NT2/D1 (cell line): ENCODE measurements at regions not wholly inside any gene's neighbourhood (a gene's known extent, or its start where the extent isn't known, plus 50 kb on each side); places are given as distances from the start of the nearest gene placed in this dataset.

Experiments
- DNase-seq: peaks from one replicate; pipeline ENCODE4 v3.0.0-alpha.2; 2011; ENCODE audit warnings: low read depth, low spot score
- H3K27me3 ChIP-seq: 2 replicates; pipeline ENCODE4 v1.6.0; 2011; ENCODE audit warnings: mild to moderate bottlenecking; ENCODE audit not compliant: insufficient read length, insufficient read depth
- H3K36me3 ChIP-seq: 2 replicates; pipeline ENCODE4 v1.6.1; 2011; ENCODE audit warnings: mild to moderate bottlenecking, low read length, mixed read lengths; ENCODE audit not compliant: insufficient read depth, insufficient read length
- H3K4me1 ChIP-seq: 2 replicates; pipeline ENCODE4 v1.5.1; 2011; ENCODE audit not compliant: insufficient read depth, insufficient read length
- H3K4me3 ChIP-seq: 2 replicates; pipeline ENCODE4 v1.5.1; 2011; ENCODE audit warnings: low read depth; ENCODE audit not compliant: insufficient read length
- H3K9ac ChIP-seq: 2 replicates; pipeline ENCODE4 v1.6.0; 2011; ENCODE audit warnings: low read depth; ENCODE audit not compliant: insufficient read length
- H3K9me3 ChIP-seq: 2 replicates; pipeline ENCODE4 v1.5.1; 2011; ENCODE audit warnings: mild to moderate bottlenecking, low read length; ENCODE audit not compliant: insufficient read depth
- SUZ12 ChIP-seq: IDR thresholded peaks from 2 replicates; pipeline ENCODE4 v1.6.1; 2011; ENCODE audit not compliant: insufficient read length, insufficient read depth; ENCODE audit errors: extremely low read depth
- YY1 ChIP-seq: IDR thresholded peaks from 2 replicates; pipeline ENCODE4 v1.6.1; 2011; ENCODE audit not compliant: insufficient read length, insufficient read depth
- ZNF274 ChIP-seq: IDR thresholded peaks from 2 replicates; pipeline ENCODE4 v1.6.1; 2011; ENCODE audit warnings: mild to moderate bottlenecking, low read depth, low read length

- peaks cover 1% of the 10 kb centered on the region for H3K36me3 ChIP-seq
- H3K4me3 ChIP-seq: no peak overlapping the region
- H3K27me3 ChIP-seq: no peaks in the 10 kb centered on the region
- no peaks in the 10 kb centered on the region for H3K4me1 ChIP-seq
- no peak for TF ChIP-seq YY1
- no peak for TF ChIP-seq ZNF274
- no peak for TF ChIP-seq SUZ12
- DNase-seq: no peak
- H3K9me3 ChIP-seq: peaks cover 5% of the 10 kb centered on the region
- H3K9ac ChIP-seq: no peak overlapping the region
These were observed 90.4 kb downstream of the NUP35 start for GRCh38 chr2:183214680-183215079.

DNA sequence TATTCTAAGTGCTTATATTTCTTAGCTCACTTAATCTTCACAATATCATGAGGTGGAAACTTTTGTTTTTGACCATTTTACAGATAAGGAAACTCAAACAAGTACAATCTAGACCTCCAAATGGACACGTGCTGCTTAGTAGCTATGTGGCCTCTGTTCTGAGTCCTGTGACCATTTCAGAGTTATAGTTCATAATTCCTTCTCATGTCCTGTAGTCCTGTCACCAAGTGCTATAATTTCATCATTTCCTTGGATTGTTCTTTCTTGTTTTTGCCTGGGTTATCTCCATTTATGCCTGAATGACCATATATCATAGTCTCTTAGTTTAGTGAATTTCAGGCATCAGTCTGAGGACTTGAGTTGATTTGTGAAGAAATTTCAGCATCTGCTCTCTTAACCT, 91.7 kb downstream of the NUP35 start:
- no peak for TF ChIP-seq SUZ12
- no peak for TF ChIP-seq YY1
- no peak for TF ChIP-seq ZNF274

DNA sequence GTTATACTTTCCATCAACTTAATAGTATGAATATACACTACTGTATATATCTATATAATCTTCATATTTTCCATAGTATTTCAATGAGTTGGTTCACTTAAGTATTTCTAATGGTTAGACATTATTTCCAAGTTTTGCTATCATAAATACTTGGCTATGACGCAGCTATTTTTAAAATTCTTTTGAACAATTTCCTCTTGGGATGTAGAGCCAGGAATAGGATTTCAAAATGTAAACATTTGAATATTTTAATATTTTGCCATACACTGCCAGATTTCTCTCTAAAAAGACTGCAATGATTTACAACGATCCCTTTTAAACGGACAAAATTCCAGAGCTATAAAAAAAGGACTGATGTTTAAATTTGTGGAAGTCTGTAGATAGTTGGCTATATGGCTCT, 95.6 kb downstream of the NUP35 start:
- DNase-seq: no peak
- Histone ChIP-seq H3K4me3 (no peak overlapping the region), H3K9me3 (no peaks in the 10 kb centered on the region), H3K4me1 (no peaks in the 10 kb centered on the region), H3K9ac (no peak overlapping the region), H3K36me3 (no peaks in the 10 kb centered on the region), H3K27me3 (no peaks in the 10 kb centered on the region)
- no peak for TF ChIP-seq SUZ12
- TF ChIP-seq ZNF274: no peak
- no peak for TF ChIP-seq YY1

More for the DNA sequence above, 91.7 kb downstream of the NUP35 start:
- Histone ChIP-seq H3K36me3 (no peaks in the 10 kb centered on the region), H3K9ac (no peak overlapping the region), H3K4me3 (no peak overlapping the region), H3K4me1 (no peaks in the 10 kb centered on the region), H3K27me3 (no peaks in the 10 kb centered on the region), H3K9me3 (no peaks in the 10 kb centered on the region)
- no peak for DNase-seq

DNA sequence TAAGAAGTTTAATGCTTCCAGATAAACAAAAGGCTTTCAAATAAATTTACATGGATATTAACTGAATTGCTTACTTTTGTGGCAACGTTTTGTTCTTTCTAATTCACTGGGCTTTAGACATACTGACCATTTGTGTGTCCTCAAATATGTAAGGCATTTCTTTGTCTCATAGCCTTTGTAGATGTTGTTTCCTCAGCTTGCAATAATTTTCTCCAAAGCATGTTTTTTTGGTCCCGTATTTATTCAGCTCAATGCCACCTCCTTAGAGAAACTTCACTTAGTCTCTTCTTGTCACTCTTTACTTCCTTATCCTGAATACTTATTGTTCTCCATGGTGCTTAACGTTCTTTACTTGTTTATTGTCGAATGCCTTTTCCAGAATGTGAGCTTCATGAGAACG, 98.5 kb downstream of the NUP35 start:
- Histone ChIP-seq H3K9ac (no peak overlapping the region), H3K36me3 (peaks cover 3% of the 10 kb centered on the region)

GRCh38 chr2:183224948-183225347, 100.7 kb downstream of the NUP35 start:
- Histone ChIP-seq H3K9me3 (no peaks in the 10 kb centered on the region), H3K4me1 (no peaks in the 10 kb centered on the region), H3K9ac (no peak overlapping the region), H3K36me3 (peaks cover 3% of the 10 kb centered on the region), H3K27me3 (no peaks in the 10 kb centered on the region), H3K4me3 (no peak overlapping the region)
- TF ChIP-seq YY1 (no peak), SUZ12 (no peak)
- no peak for DNase-seq

More for the DNA sequence above, 98.5 kb downstream of the NUP35 start:
- Histone ChIP-seq H3K4me3 (no peak overlapping the region), H3K9me3 (no peaks in the 10 kb centered on the region), H3K27me3 (no peaks in the 10 kb centered on the region), H3K4me1 (no peaks in the 10 kb centered on the region)
- no peak for TF ChIP-seq YY1
- TF ChIP-seq SUZ12: no peak
- TF ChIP-seq ZNF274: no peak
- DNase-seq: no peak

GRCh38 chr2:183227176-183227575, 102.9 kb downstream of the NUP35 start:
- TF ChIP-seq SUZ12 (no peak), ZNF274 (no peak), YY1 (no peak)
- H3K4me3 ChIP-seq: no peak overlapping the region
- H3K9ac ChIP-seq: no peak overlapping the region
- H3K9me3 ChIP-seq: no peaks in the 10 kb centered on the region
- peaks cover 3% of the 10 kb centered on the region for H3K36me3 ChIP-seq
- no peaks in the 10 kb centered on the region for H3K4me1 ChIP-seq
- DNase-seq: no peak
- H3K27me3 ChIP-seq: no peaks in the 10 kb centered on the region

- H3K4me1 ChIP-seq: no peaks in the 10 kb centered on the region
- no peak for DNase-seq
- TF ChIP-seq ZNF274 (no peak), YY1 (no peak), SUZ12 (no peak)
- no peaks in the 10 kb centered on the region for H3K27me3 ChIP-seq
- no peaks in the 10 kb centered on the region for H3K9me3 ChIP-seq
- no peak overlapping the region for H3K9ac ChIP-seq
- peaks cover 3% of the 10 kb centered on the region for H3K36me3 ChIP-seq
- H3K4me3 ChIP-seq: no peak overlapping the region
These were observed 105.1 kb downstream of the NUP35 start for GRCh38 chr2:183229386-183229785.
